IPS DF 6.9 (cell line): ENCODE measurements at regions not wholly inside any gene's neighbourhood (a gene's known extent, or its start where the extent isn't known, plus 50 kb on each side); places are given as distances from the start of the nearest gene placed in this dataset.
"Not testable (repeated sequence)": the region's sequence is repeated elsewhere in the genome, so short reads cannot be mapped to it uniquely, and the experiment has no call there.

Experiments
- DNase-seq: peaks from one replicate; pipeline ENCODE4 v3.0.0-alpha.2; 2013; ENCODE audit warnings: low read depth, low spot score
- H3K27ac ChIP-seq: one replicate; pipeline ENCODE4 v1.5.1; 2013; ENCODE audit warnings: low read length, control low read depth
- H3K27me3 ChIP-seq: 2 replicates; pipeline ENCODE4 v1.6.1; 2013; ENCODE audit warnings: mild to moderate bottlenecking, low read length; ENCODE audit not compliant: control insufficient read depth, insufficient read depth
- H3K36me3 ChIP-seq: 2 replicates; pipeline ENCODE4 v1.6.1; 2013; ENCODE audit warnings: low read length; ENCODE audit not compliant: control insufficient read depth, insufficient read depth
- H3K4me1 ChIP-seq: 2 replicates; pipeline ENCODE4 v1.6.1; 2013; ENCODE audit warnings: low read length; ENCODE audit not compliant: control insufficient read depth, insufficient read depth
- H3K4me3 ChIP-seq: 2 replicates; pipeline ENCODE4 v1.5.1; 2013; ENCODE audit warnings: mild to moderate bottlenecking, low read length
- H3K9me3 ChIP-seq: 2 replicates; pipeline ENCODE4 v1.6.1; 2013; ENCODE audit warnings: low read length, inconsistent platforms; ENCODE audit not compliant: control insufficient read depth, insufficient read depth
- WGBS: extraction: QIAGEN DNeasy Blood & Tissue Kit; methylation state at CpG from one replicate; pipeline ENCODE4 v1.1.7; 2013; ENCODE audit warnings: mixed read lengths, missing lambda C conversion rate; ENCODE audit not compliant: insufficient read length, insufficient coverage; 5-methylcytosine and 5-hydroxymethylcytosine counted together

DNA sequence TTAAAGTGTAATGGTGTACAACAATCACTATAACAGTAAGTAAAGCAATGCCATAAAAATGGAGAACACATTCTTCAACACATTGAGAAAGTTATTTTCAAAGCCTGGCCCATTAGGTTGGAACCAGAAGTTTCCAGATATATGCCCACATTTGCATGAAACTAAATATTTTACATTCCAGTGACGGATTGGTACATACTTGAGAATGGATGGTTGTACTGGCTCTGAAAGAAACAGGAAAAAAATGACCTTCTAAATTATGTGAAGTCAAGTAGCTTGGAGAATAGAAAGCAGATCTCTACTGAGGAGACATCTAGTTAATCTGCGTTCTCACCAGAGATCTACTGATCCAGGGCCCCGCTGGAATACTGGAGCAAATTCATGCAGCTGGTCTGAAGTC, 1037.0 kb downstream of the NR2F1-AS1 start:
- no CpG with 5 or more reads among the region's 3 CpGs for WGBS
- Histone ChIP-seq H3K4me1 (no peaks in the 10 kb centered on the region), H3K9me3 (no peaks in the 10 kb centered on the region), H3K27me3 (no peaks in the 10 kb centered on the region), H3K36me3 (no peaks in the 10 kb centered on the region), H3K4me3 (no peak overlapping the region), H3K27ac (no peak overlapping the region)
- DNase-seq: no peak

DNA sequence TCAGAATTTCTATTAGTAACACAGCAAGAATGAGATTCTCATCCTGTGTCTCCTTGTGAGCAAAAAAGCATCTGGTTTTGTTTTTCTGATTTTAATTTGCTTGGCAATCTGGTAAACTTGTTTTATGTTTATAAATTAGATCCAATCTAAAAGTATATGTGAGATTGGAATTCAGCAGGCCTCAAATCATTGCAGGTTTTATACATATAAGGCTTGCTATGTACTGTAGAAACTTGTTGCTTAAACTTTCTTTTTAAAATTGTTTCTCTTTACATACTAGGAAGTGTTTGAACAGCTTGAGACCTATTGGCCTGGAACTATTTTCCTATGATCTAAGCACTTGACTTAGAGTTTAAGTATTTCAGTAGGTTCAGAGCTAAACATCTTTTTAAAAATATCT, 1037.8 kb downstream of the NR2F1-AS1 start:
- DNase-seq: no peak
- H3K27me3 ChIP-seq: no peaks in the 10 kb centered on the region
- H3K4me1 ChIP-seq: no peaks in the 10 kb centered on the region
- no peaks in the 10 kb centered on the region for H3K36me3 ChIP-seq
- no peak overlapping the region for H3K27ac ChIP-seq
- H3K9me3 ChIP-seq: no peaks in the 10 kb centered on the region
- H3K4me3 ChIP-seq: no peak overlapping the region

GRCh38 chr5:92542017-92542416, 1039.0 kb downstream of the NR2F1-AS1 start:
- H3K9me3 ChIP-seq, H3K36me3 ChIP-seq, H3K27ac ChIP-seq, H3K4me1 ChIP-seq, H3K4me3 ChIP-seq, DNase-seq, H3K27me3 ChIP-seq: not testable (repeated sequence)
- no CpG with 5 or more reads among the region's 1 CpG for WGBS

DNA sequence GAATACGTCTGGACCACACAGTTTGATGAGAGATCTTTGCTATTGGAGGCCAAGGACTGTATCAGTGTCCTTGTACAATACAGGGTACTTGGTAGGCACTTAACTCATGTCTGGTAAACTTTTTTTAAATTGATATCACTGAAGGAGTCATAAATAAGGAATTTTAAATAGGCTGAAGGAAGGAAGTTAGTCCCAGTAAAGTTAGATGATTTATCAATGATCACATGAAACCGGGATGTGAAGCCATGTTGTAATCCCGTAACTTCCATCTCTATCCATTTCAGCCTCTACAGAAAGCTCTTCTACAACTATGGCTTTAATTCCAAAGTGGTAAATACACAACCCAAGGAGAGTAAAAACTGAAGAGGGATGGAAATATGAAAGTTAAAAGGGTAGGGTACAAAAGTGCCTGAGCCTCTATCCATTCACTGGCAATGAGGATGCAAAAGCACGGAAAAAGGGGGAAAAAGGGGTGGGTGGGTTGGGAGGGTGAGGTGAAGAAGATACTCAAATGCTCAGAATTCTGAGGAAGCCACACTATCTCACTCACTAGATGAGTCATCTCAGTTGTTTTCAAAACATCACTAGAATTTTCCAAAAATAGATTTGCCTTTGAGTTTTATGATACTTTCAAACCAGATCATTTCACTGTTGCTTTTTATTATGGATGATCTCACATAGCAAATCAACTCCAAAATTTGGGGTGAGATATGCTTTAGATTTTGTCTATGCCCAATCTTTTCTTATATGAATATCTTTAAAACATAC, 1053.5 kb downstream of the NR2F1-AS1 start:
- Histone ChIP-seq H3K4me3 (no peak overlapping the region), H3K4me1 (no peaks in the 10 kb centered on the region), H3K36me3 (no peaks in the 10 kb centered on the region), H3K27ac (no peak overlapping the region), H3K9me3 (no peaks in the 10 kb centered on the region), H3K27me3 (no peaks in the 10 kb centered on the region)
- DNase-seq: no peak
- WGBS: no CpG with 5 or more reads among the region's 4 CpGs

GRCh38 chr5:92525131-92525530, 1055.9 kb downstream of the NR2F1-AS1 start:
- no peaks in the 10 kb centered on the region for H3K4me1 ChIP-seq
- no peak overlapping the region for H3K27ac ChIP-seq
- no peak overlapping the region for H3K4me3 ChIP-seq
- H3K27me3 ChIP-seq: no peaks in the 10 kb centered on the region
- H3K9me3 ChIP-seq: no peaks in the 10 kb centered on the region
- no CpG with 5 or more reads among the region's 2 CpGs for WGBS
- DNase-seq: no peak
- no peaks in the 10 kb centered on the region for H3K36me3 ChIP-seq

DNA sequence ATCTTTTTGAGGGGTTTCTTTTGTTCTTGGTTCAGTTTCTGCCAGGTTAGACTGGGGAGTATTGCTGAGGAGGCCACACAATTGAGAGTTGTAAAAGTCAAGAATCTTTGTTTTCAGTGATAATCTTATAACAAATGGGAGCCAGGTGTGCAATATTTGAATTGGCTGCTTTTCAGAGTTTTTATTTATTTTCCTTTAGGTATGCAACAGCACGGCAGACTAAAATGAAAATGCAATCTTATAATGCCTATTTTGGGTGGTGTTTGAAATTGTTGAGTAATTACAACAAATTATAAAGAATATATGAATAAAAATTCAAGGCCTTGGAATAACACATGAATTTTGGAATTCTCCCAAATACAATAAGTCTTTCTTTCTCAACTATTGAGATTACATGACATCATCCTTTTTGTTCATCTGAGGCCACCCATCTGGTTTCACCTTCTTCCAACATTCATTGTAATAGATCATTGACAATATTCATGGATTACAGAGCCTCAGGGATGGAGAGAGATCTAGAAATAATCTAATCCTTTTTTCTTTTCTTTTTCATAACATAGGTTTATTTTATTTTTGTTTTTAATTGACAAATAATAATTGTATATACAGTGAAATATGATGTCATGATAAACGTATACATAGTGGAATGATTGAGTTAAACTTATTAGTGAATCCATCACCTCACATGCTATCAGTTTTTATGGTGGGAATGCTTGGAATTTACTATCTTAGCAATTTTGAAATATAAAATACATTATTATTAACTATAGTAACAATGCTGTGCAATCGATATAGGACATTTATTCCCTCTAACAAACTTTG, 1061.0 kb downstream of the NR2F1-AS1 start:
- Histone ChIP-seq H3K4me1 (no peaks in the 10 kb centered on the region), H3K27ac (no peak overlapping the region), H3K36me3 (no peaks in the 10 kb centered on the region), H3K27me3 (no peaks in the 10 kb centered on the region), H3K9me3 (no peaks in the 10 kb centered on the region), H3K4me3 (no peak overlapping the region)
- WGBS: no CpG with 5 or more reads among the region's 3 CpGs
- no peak for DNase-seq

DNA sequence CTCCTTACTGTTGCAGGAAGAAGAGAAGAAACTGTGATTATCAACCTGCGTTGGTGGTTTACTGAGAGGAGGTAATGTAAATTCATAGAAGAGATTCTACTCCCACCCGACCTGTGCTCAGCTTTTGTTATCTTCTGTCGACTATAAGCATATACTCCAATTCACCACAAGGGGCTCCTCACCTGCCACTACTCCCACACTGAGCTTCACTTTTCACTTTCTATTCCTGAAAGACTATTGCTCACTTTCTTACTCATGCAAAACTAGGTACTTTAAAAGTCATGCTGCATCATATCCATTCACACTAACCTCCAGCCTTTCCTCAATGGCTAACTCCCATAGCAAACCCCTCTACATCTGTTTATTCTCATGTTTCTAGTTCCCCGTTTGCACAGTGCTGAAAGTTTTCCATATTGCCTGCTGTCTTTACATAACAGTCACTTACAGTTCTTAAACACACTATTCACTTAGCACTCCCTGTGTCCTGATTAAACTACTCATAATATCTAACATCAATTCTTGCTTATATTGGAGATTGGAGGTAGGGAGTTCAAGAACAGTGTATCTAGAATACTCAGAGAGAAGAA, 1062.6 kb downstream of the NR2F1-AS1 start:
- WGBS: no CpG with 5 or more reads among the region's 4 CpGs
- H3K4me1 ChIP-seq: no peaks in the 10 kb centered on the region

GRCh38 chr5:92514896-92515295, 1066.1 kb downstream of the NR2F1-AS1 start:
- no peak overlapping the region for H3K4me3 ChIP-seq
- no peak for DNase-seq

More for the DNA sequence above, 1062.6 kb downstream of the NR2F1-AS1 start:
- DNase-seq: no peak
- no peaks in the 10 kb centered on the region for H3K36me3 ChIP-seq
- no peaks in the 10 kb centered on the region for H3K9me3 ChIP-seq
- H3K27me3 ChIP-seq: no peaks in the 10 kb centered on the region
- no peak overlapping the region for H3K27ac ChIP-seq
- H3K4me3 ChIP-seq: no peak overlapping the region

DNA sequence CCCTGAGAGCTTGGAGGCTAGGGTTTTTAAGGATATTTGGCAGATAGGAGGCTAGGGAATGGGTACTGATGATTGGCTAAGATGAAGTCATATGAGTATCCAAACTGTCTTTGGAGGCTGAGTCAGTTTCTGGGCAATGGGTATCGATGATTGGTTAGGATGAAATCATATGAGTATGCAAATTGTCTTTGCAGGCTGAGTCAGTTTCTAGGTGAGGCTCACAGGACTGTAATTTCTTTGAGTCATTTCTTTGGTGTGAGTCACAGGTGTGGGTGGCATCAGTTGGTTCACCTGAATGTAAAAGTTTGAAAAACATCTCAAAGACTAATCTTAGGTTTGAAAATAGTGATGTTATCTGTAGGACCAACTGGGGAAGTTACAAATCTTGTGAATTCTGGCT, 1068.0 kb downstream of the NR2F1-AS1 start:
- Histone ChIP-seq H3K27me3 (no peaks in the 10 kb centered on the region), H3K4me1 (no peaks in the 10 kb centered on the region), H3K27ac (no peak overlapping the region), H3K36me3 (no peaks in the 10 kb centered on the region), H3K9me3 (peaks cover 2% of the 10 kb centered on the region), H3K4me3 (no peak overlapping the region)
- no CpG with 5 or more reads among the region's 1 CpG for WGBS
- no peak for DNase-seq

More at GRCh38 chr5:92514896-92515295, 1066.1 kb downstream of the NR2F1-AS1 start:
- H3K9me3 ChIP-seq: no peaks in the 10 kb centered on the region; the same call in 1 of the 2 replicates
- H3K4me1 ChIP-seq: no peaks in the 10 kb centered on the region
- no peak overlapping the region for H3K27ac ChIP-seq
- H3K36me3 ChIP-seq: no peaks in the 10 kb centered on the region
- H3K27me3 ChIP-seq: no peaks in the 10 kb centered on the region

DNA sequence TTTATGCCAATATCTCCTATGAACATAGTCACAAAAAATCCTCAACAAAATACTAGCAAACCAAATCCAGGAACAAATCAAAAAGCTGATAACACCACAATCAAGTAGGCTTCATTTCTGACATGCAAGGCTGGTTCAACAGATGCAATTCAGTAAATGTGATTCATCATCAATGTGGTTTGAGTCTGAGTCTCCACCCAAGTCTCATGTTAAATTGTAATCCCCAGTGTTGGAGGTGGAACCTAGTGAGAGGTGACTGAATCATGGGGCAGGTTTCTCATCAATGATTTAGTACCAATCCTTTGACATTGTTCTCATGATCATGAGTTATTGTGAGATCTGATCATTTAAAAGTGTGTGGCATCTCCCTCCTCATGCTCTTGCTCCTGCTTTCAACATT, 1072.7 kb downstream of the NR2F1-AS1 start:
- no peaks in the 10 kb centered on the region for H3K27me3 ChIP-seq
- H3K36me3 ChIP-seq: no peaks in the 10 kb centered on the region
- H3K9me3 ChIP-seq: peaks cover 2% of the 10 kb centered on the region
- H3K4me3 ChIP-seq: no peak overlapping the region
- H3K27ac ChIP-seq: no peak overlapping the region
- DNase-seq: no peak
- no peaks in the 10 kb centered on the region for H3K4me1 ChIP-seq
